ENCODE measurements at regions not wholly inside any gene's neighbourhood (a gene's known extent, or its start where the extent isn't known, plus 50 kb on each side); places are given as distances from the start of the nearest gene placed in this dataset.

DNA sequence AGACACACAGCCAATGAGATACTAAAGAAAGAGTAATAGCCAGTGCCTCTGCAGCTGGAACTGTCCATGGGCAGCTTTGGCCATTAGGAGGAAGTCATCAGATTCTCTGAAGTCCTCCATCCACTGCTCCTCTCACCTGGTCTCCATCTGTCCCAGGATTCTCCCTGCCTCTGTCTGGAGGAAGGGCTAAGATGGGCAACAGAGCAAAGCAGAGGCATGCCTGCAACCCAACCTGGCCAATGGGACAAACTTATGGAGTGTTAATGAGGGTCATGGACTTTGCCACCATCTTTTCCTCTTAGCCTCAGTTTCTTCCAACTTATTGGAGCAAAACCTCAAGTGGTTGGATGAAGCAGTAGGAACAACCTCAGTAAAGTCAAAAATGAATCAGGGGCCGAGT lies 91.5 kb upstream of the SIX3 start:
- Histone ChIP-seq H3K9me3 (ENCODE audit: low read length) (no peaks in the 10 kb centered on the region), H4K20me1 (ENCODE audit: insufficient read depth, low read length) (no peaks in the 10 kb centered on the region), H3K4me2 (ENCODE audit: low read depth, low read length) (no peak overlapping the region), H3K27ac (ENCODE audit: extremely low read length, insufficient read depth, low read length) (no peak overlapping the region), H3K4me1 (ENCODE audit: insufficient read depth, low read length) (no peaks in the 10 kb centered on the region), H3K4me3 (replicated peaks in 1 of 3; ENCODE audit: insufficient read depth in 1 of 3, low read depth in 2 of 3, low read length in 3 of 3) (no peak overlapping the region), H3K27me3 (ENCODE audit: control insufficient read depth in 1 of 2, insufficient read depth in 2 of 2, low read length in 2 of 2) (peaks cover 2 to 12% of the 10 kb centered on the region in 2 experiments; a peak in 3 of 5 replicates), H2AFZ (ENCODE audit: low read length) (no peak overlapping the region), H3K79me2 (ENCODE audit: insufficient read depth, low read length) (no peaks in the 10 kb centered on the region), H3K36me3 (replicated peaks in 1 of 2; ENCODE audit: control insufficient read depth in 1 of 2, insufficient read depth in 2 of 2, low read length in 2 of 2) (no peaks in the 10 kb centered on the region), H3K9ac (ENCODE audit: insufficient read depth, low read depth, low read length) (no peak overlapping the region)
- 4% methylated on average over 1 of the region's 1 CpG for WGBS (ENCODE audit: low lambda C conversion rate)
- TF ChIP-seq ZNF33A (CRISPR knock-in tag; IDR thresholded peaks at IDR 0.05; ENCODE audit: borderline replicate concordance) (no peak), NR2F6 (IDR thresholded peaks at IDR 0.05) (no peak), NR2F6 (CRISPR knock-in tag; IDR thresholded peaks at IDR 0.05) (no peak), ZBTB3 (CRISPR knock-in tag; IDR thresholded peaks at IDR 0.05; ENCODE audit: borderline replicate concordance, low read depth) (no peak), ZNF777 (CRISPR knock-in tag; IDR thresholded peaks at IDR 0.05) (no peak), ZNF674 (CRISPR knock-in tag; IDR thresholded peaks at IDR 0.05; ENCODE audit: low read depth) (no peak), ZNF282 (IDR thresholded peaks at IDR 0.05; ENCODE audit: partially characterized antibody) (no peak)
- TF ChIP-seq, protein P1, sequence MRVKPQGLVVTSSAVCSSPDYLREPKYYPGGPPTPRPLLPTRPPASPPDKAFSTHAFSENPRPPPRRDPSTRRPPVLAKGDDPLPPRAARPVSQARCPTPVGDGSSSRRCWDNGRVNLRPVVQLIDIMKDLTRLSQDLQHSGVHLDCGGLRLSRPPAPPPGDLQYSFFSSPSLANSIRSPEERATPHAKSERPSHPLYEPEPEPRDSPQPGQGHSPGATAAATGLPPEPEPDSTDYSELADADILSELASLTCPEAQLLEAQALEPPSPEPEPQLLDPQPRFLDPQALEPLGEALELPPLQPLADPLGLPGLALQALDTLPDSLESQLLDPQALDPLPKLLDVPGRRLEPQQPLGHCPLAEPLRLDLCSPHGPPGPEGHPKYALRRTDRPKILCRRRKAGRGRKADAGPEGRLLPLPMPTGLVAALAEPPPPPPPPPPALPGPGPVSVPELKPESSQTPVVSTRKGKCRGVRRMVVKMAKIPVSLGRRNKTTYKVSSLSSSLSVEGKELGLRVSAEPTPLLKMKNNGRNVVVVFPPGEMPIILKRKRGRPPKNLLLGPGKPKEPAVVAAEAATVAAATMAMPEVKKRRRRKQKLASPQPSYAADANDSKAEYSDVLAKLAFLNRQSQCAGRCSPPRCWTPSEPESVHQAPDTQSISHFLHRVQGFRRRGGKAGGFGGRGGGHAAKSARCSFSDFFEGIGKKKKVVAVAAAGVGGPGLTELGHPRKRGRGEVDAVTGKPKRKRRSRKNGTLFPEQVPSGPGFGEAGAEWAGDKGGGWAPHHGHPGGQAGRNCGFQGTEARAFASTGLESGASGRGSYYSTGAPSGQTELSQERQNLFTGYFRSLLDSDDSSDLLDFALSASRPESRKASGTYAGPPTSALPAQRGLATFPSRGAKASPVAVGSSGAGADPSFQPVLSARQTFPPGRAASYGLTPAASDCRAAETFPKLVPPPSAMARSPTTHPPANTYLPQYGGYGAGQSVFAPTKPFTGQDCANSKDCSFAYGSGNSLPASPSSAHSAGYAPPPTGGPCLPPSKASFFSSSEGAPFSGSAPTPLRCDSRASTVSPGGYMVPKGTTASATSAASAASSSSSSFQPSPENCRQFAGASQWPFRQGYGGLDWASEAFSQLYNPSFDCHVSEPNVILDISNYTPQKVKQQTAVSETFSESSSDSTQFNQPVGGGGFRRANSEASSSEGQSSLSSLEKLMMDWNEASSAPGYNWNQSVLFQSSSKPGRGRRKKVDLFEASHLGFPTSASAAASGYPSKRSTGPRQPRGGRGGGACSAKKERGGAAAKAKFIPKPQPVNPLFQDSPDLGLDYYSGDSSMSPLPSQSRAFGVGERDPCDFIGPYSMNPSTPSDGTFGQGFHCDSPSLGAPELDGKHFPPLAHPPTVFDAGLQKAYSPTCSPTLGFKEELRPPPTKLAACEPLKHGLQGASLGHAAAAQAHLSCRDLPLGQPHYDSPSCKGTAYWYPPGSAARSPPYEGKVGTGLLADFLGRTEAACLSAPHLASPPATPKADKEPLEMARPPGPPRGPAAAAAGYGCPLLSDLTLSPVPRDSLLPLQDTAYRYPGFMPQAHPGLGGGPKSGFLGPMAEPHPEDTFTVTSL (CRISPR knock-in tag; IDR thresholded peaks at IDR 0.05; ENCODE audit: borderline replicate concordance), result no peak
- ATAC-seq (no peak), DNase-seq (ENCODE audit: low spot score) (no peak), FAIRE-seq (no peak)
- BruUV-seq (replicated peaks), result no TSS peak
- POLR2A ChIA-PET, result no interaction called here
- intact Hi-C loops (cut with micrococcal nuclease; ENCODE audit: unreplicated experiment) (no loop called here), in situ Hi-C loops (cut with HindIII; ENCODE audit: extremely low pct_ligation_motif_present, low pct_unique_long_range_greater_than_20kb) (no loop called here)
- CTCF ChIA-PET (ENCODE audit: low intra/inter-chr PET ratio, low total read pairs), result no interaction called here
